Breast epithelium (tissue), 3 donors: ENCODE measurements at regions not wholly inside any gene's neighbourhood (a gene's known extent, or its start where the extent isn't known, plus 50 kb on each side); places are given as distances from the start of the nearest gene placed in this dataset.

Experiments used
- POLR2A ChIP-seq: fragments of 450-650 bp; IDR thresholded peaks from one replicate; pipeline ENCODE4 v1.6.1; 2016; ENCODE audit warnings: antibody characterized with exemption, mild to moderate bottlenecking, moderate library complexity
- TF ChIP-seq, protein P1 (sequence below), 3 donors: fragments of 450-650 bp; IDR thresholded peaks; one replicate each; pipeline ENCODE4 v1.5.1; 2016 to 2017; ENCODE audit warnings: antibody characterized with exemption in 3 of 3, mild to moderate bottlenecking in 3 of 3, moderate library complexity in 3 of 3

- no peak for TF ChIP-seq POLR2A
- TF ChIP-seq, protein P1, sequence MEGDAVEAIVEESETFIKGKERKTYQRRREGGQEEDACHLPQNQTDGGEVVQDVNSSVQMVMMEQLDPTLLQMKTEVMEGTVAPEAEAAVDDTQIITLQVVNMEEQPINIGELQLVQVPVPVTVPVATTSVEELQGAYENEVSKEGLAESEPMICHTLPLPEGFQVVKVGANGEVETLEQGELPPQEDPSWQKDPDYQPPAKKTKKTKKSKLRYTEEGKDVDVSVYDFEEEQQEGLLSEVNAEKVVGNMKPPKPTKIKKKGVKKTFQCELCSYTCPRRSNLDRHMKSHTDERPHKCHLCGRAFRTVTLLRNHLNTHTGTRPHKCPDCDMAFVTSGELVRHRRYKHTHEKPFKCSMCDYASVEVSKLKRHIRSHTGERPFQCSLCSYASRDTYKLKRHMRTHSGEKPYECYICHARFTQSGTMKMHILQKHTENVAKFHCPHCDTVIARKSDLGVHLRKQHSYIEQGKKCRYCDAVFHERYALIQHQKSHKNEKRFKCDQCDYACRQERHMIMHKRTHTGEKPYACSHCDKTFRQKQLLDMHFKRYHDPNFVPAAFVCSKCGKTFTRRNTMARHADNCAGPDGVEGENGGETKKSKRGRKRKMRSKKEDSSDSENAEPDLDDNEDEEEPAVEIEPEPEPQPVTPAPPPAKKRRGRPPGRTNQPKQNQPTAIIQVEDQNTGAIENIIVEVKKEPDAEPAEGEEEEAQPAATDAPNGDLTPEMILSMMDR (IDR thresholded peaks at IDR 0.05) = no peak
Measured at GRCh38 chrX:104335756-104336155, 81.0 kb upstream of the ESX1 start.
